Endothelial cell (in vitro differentiated cells): ENCODE measurements at regions not wholly inside any gene's neighbourhood (a gene's known extent, or its start where the extent isn't known, plus 50 kb on each side); places are given as distances from the start of the nearest gene placed in this dataset.

Experiments
- DNase-seq: peaks from one replicate; pipeline ENCODE4 v3.0.0; 2021; ENCODE audit warnings: low spot score
- H3K27ac Mint-ChIP-seq: one replicate; pipeline ENCODE4 v1.8.0; 2021; ENCODE audit warnings: mixed read lengths, inconsistent platforms; ENCODE audit not compliant: unreplicated experiment
- H3K27me3 Mint-ChIP-seq: one replicate; pipeline ENCODE4 v1.8.0; 2021; ENCODE audit warnings: mild to moderate bottlenecking, moderate library complexity, mixed read lengths, inconsistent platforms; ENCODE audit not compliant: unreplicated experiment
- H3K36me3 Mint-ChIP-seq: one replicate; pipeline ENCODE4 v1.8.0; 2021; ENCODE audit warnings: mild to moderate bottlenecking, low read depth, mixed read lengths, inconsistent platforms; ENCODE audit not compliant: unreplicated experiment
- H3K4me1 Mint-ChIP-seq: one replicate; pipeline ENCODE4 v1.8.0; 2021; ENCODE audit warnings: mild to moderate bottlenecking, mixed read lengths, inconsistent platforms; ENCODE audit not compliant: unreplicated experiment
- H3K4me3 Mint-ChIP-seq: one replicate; pipeline ENCODE4 v1.8.0; 2021; ENCODE audit warnings: mild to moderate bottlenecking, mixed read lengths, inconsistent platforms; ENCODE audit not compliant: unreplicated experiment
- H3K9me3 Mint-ChIP-seq: one replicate; pipeline ENCODE4 v1.8.0; 2021; ENCODE audit warnings: mixed read lengths, inconsistent platforms; ENCODE audit not compliant: unreplicated experiment
- CTCF ChIP-seq: fragments of 200-600 bp; sonication (generic); IDR thresholded peaks from one replicate; pipeline ENCODE4 v1.5.0; 2021; ENCODE audit warnings: antibody characterized with exemption; ENCODE audit not compliant: unreplicated experiment

- H3K4me1 Mint-ChIP-seq = peaks cover 37% of the 10 kb centered on the region
- H3K4me3 Mint-ChIP-seq = no peak overlapping the region
- no peak for TF ChIP-seq CTCF
- H3K27ac Mint-ChIP-seq = no peak overlapping the region
- peaks cover 9% of the 10 kb centered on the region for H3K27me3 Mint-ChIP-seq
- no peak for DNase-seq
- no peaks in the 10 kb centered on the region for H3K9me3 Mint-ChIP-seq
- H3K36me3 Mint-ChIP-seq = no peaks in the 10 kb centered on the region
These were observed 96.1 kb upstream of the NXT1 start for GRCh38 chr20:23254505-23254904.

- Mint-ChIP-seq H3K9me3 (no peaks in the 10 kb centered on the region), H3K36me3 (no peaks in the 10 kb centered on the region), H3K4me3 (no peak overlapping the region), H3K4me1 (peaks cover 37% of the 10 kb centered on the region), H3K27me3 (peaks cover 9% of the 10 kb centered on the region), H3K27ac (no peak overlapping the region)
- TF ChIP-seq CTCF = no peak
- DNase-seq = no peak
These were observed 96.6 kb upstream of the NXT1 start for GRCh38 chr20:23254034-23254433.

GRCh38 chr20:23253524-23253923 lies 97.1 kb upstream of the NXT1 start:
- no peak for TF ChIP-seq CTCF
- H3K36me3 Mint-ChIP-seq = no peaks in the 10 kb centered on the region
- peaks cover 36% of the 10 kb centered on the region for H3K4me1 Mint-ChIP-seq
- no peak for DNase-seq
- H3K4me3 Mint-ChIP-seq = no peak overlapping the region
- H3K27me3 Mint-ChIP-seq = peaks cover 9% of the 10 kb centered on the region
- no peaks in the 10 kb centered on the region for H3K9me3 Mint-ChIP-seq
- H3K27ac Mint-ChIP-seq = no peak overlapping the region

GRCh38 chr20:23251779-23252178 lies 98.8 kb upstream of the NXT1 start:
- no peak for TF ChIP-seq CTCF
- Mint-ChIP-seq H3K4me3 (no peak overlapping the region), H3K4me1 (peaks cover 21% of the 10 kb centered on the region), H3K9me3 (no peaks in the 10 kb centered on the region), H3K27ac (no peak overlapping the region), H3K27me3 (peaks cover 9% of the 10 kb centered on the region), H3K36me3 (no peaks in the 10 kb centered on the region)
- no peak for DNase-seq

- no peaks in the 10 kb centered on the region for H3K9me3 Mint-ChIP-seq
- no peak for TF ChIP-seq CTCF
- H3K4me1 Mint-ChIP-seq = peaks cover 17% of the 10 kb centered on the region
- no peak overlapping the region for H3K4me3 Mint-ChIP-seq
- DNase-seq = no peak
- peaks cover 9% of the 10 kb centered on the region for H3K27me3 Mint-ChIP-seq
- H3K27ac Mint-ChIP-seq = no peak overlapping the region
- H3K36me3 Mint-ChIP-seq = no peaks in the 10 kb centered on the region
These were observed 101.0 kb upstream of the NXT1 start for GRCh38 chr20:23249541-23249940.
